Astrocyte (in vitro differentiated cells and primary cell): ENCODE measurements at regions not wholly inside any gene's neighbourhood (a gene's known extent, or its start where the extent isn't known, plus 50 kb on each side); places are given as distances from the start of the nearest gene placed in this dataset.

Source experiments
- DNase-seq: peaks from one replicate; pipeline ENCODE4 v3.0.0-alpha.2; 2010; ENCODE audit warnings: low read depth
- FAIRE-seq: peaks from 2 replicates; lab custom pipeline; 2011; peaks lifted over from hg19 to GRCh38; lab: Jason Lieb, UNC
- H2AFZ ChIP-seq: 2 replicates; pipeline ENCODE4 v1.6.0; 2012; ENCODE audit warnings: low read depth, low read length, inconsistent platforms
- H3K27ac ChIP-seq: 2 replicates; pipeline ENCODE4 v1.5.1; 2011; ENCODE audit warnings: low read depth, low read length, inconsistent platforms
- H3K27me3 ChIP-seq: 2 replicates; pipeline ENCODE4 v1.6.0; 2011; ENCODE audit warnings: low read length, inconsistent platforms; ENCODE audit not compliant: insufficient read depth
- H3K36me3 ChIP-seq: 2 replicates; pipeline ENCODE4 v1.5.1; 2011; ENCODE audit warnings: low read length, inconsistent platforms; ENCODE audit not compliant: insufficient read depth
- H3K4me1 ChIP-seq: 2 replicates; pipeline ENCODE4 v1.5.1; 2011; ENCODE audit warnings: low read length, inconsistent platforms; ENCODE audit not compliant: insufficient read depth
- H3K4me2 ChIP-seq: 2 replicates; pipeline ENCODE4 v1.6.0; 2012; ENCODE audit warnings: low read length, inconsistent platforms
- H3K4me3 ChIP-seq: 2 replicates; pipeline ENCODE4 v1.5.1; 2011; ENCODE audit warnings: low read depth, mild to moderate bottlenecking, low read length, inconsistent platforms; ENCODE audit not compliant: insufficient read depth
- H3K79me2 ChIP-seq: 2 replicates; pipeline ENCODE4 v1.6.0; 2012; ENCODE audit warnings: mild to moderate bottlenecking, low read length, inconsistent platforms; ENCODE audit not compliant: insufficient read depth
- H3K9ac ChIP-seq: 2 replicates; pipeline ENCODE4 v1.6.0; 2012; ENCODE audit warnings: mild to moderate bottlenecking, low read length, inconsistent platforms
- H3K9me3 ChIP-seq: 2 replicates; pipeline ENCODE4 v1.5.1; 2012; ENCODE audit warnings: low read depth, mild to moderate bottlenecking, low read length, inconsistent platforms; ENCODE audit not compliant: insufficient read depth
- H4K20me1 ChIP-seq: 2 replicates; pipeline ENCODE4 v1.6.0; 2012; ENCODE audit warnings: low read length, inconsistent platforms; ENCODE audit not compliant: insufficient read depth
- H3K27ac Mint-ChIP-seq: one replicate; pipeline ENCODE4 v1.8.0; 2021; ENCODE audit warnings: mild to moderate bottlenecking, mixed read lengths; ENCODE audit not compliant: unreplicated experiment
- H3K27me3 Mint-ChIP-seq: one replicate; pipeline ENCODE4 v1.8.0; 2021; ENCODE audit warnings: low read depth, mixed read lengths; ENCODE audit not compliant: unreplicated experiment
- H3K36me3 Mint-ChIP-seq: one replicate; pipeline ENCODE4 v1.8.0; 2021; ENCODE audit warnings: low read depth, mixed read lengths; ENCODE audit not compliant: unreplicated experiment
- H3K4me1 Mint-ChIP-seq: one replicate; pipeline ENCODE4 v1.8.0; 2021; ENCODE audit warnings: low read depth, mixed read lengths; ENCODE audit not compliant: unreplicated experiment
- H3K4me3 Mint-ChIP-seq: one replicate; pipeline ENCODE4 v1.8.0; 2021; ENCODE audit warnings: mild to moderate bottlenecking, moderate library complexity, mixed read lengths; ENCODE audit not compliant: unreplicated experiment
- H3K9me3 Mint-ChIP-seq: one replicate; pipeline ENCODE4 v1.8.0; 2021; ENCODE audit warnings: mild to moderate bottlenecking, mixed read lengths; ENCODE audit not compliant: unreplicated experiment
- CTCF ChIP-seq: IDR thresholded peaks from 2 replicates; pipeline ENCODE4 v1.5.1; 2011; ENCODE audit warnings: low read depth, mild to moderate bottlenecking, inconsistent platforms, low read length, moderate library complexity; ENCODE audit not compliant: insufficient read depth
- EZH2 ChIP-seq: IDR thresholded peaks from 2 replicates; pipeline ENCODE4 v1.6.1; 2012; ENCODE audit warnings: mild to moderate bottlenecking, low read length, inconsistent platforms; ENCODE audit not compliant: insufficient read depth

- Mint-ChIP-seq H3K4me1 (peaks cover 4% of the 10 kb centered on the region), H3K36me3 (no peaks in the 10 kb centered on the region), H3K27ac (no peak overlapping the region), H3K27me3 (no peaks in the 10 kb centered on the region), H3K4me3 (no peak overlapping the region), H3K9me3 (peaks cover 2% of the 10 kb centered on the region)
- peak overlapping the region; percentile 16 for H2AFZ ChIP-seq
- H3K4me2 ChIP-seq: no peak overlapping the region
- no peaks in the 10 kb centered on the region for H3K36me3 ChIP-seq
- no peak overlapping the region for H3K4me3 ChIP-seq
- H4K20me1 ChIP-seq: no peaks in the 10 kb centered on the region
- FAIRE-seq (no peak), DNase-seq (peak; percentile 39)
- H3K4me1 ChIP-seq: no peaks in the 10 kb centered on the region
- H3K27ac ChIP-seq: no peak overlapping the region
- no peaks in the 10 kb centered on the region for H3K79me2 ChIP-seq
- TF ChIP-seq EZH2 (no peak), CTCF (no peak)
- no peak overlapping the region for H3K9ac ChIP-seq
- no peaks in the 10 kb centered on the region for H3K27me3 ChIP-seq
- no peaks in the 10 kb centered on the region for H3K9me3 ChIP-seq
Measured at GRCh38 chr15:97023488-97023844, 693.0 kb downstream of the NR2F2 start.

GRCh38 chr15:97026781-97027180 lies 696.3 kb downstream of the NR2F2 start:
- no peaks in the 10 kb centered on the region for H3K36me3 ChIP-seq
- H2AFZ ChIP-seq: no peak overlapping the region
- H3K4me2 ChIP-seq: no peak overlapping the region
- Mint-ChIP-seq H3K36me3 (no peaks in the 10 kb centered on the region), H3K27ac (no peak overlapping the region), H3K9me3 (peaks cover 13% of the 10 kb centered on the region), H3K4me1 (peaks cover 4% of the 10 kb centered on the region), H3K27me3 (no peaks in the 10 kb centered on the region), H3K4me3 (no peak overlapping the region)
- H3K4me3 ChIP-seq: no peak overlapping the region
- H3K9me3 ChIP-seq: no peaks in the 10 kb centered on the region
- H3K27me3 ChIP-seq: no peaks in the 10 kb centered on the region
- FAIRE-seq (no peak), DNase-seq (peak; percentile 7)
- no peaks in the 10 kb centered on the region for H4K20me1 ChIP-seq
- no peaks in the 10 kb centered on the region for H3K4me1 ChIP-seq
- TF ChIP-seq EZH2: no peak
- TF ChIP-seq CTCF: no peak
- H3K79me2 ChIP-seq: no peaks in the 10 kb centered on the region
- H3K27ac ChIP-seq: no peak overlapping the region
- H3K9ac ChIP-seq: no peak overlapping the region

- Mint-ChIP-seq H3K27ac (no peak overlapping the region), H3K9me3 (peaks cover 20% of the 10 kb centered on the region), H3K27me3 (no peaks in the 10 kb centered on the region), H3K36me3 (no peaks in the 10 kb centered on the region), H3K4me1 (peaks cover 4% of the 10 kb centered on the region), H3K4me3 (no peak overlapping the region)
- Histone ChIP-seq H3K79me2 (no peaks in the 10 kb centered on the region), H3K27me3 (no peaks in the 10 kb centered on the region), H4K20me1 (no peaks in the 10 kb centered on the region), H3K4me1 (no peaks in the 10 kb centered on the region), H3K27ac (no peak overlapping the region), H3K4me2 (no peak overlapping the region), H3K9ac (no peak overlapping the region), H3K36me3 (no peaks in the 10 kb centered on the region), H2AFZ (no peak overlapping the region), H3K9me3 (no peaks in the 10 kb centered on the region), H3K4me3 (no peak overlapping the region)
- no peak for DNase-seq
- TF ChIP-seq CTCF: no peak
- no peak for TF ChIP-seq EZH2
- no peak for FAIRE-seq
Measured at GRCh38 chr15:97027772-97028171, 697.3 kb downstream of the NR2F2 start.
